NCI-H2081 (cell line): ENCODE measurements at regions not wholly inside any gene's neighbourhood (a gene's known extent, or its start where the extent isn't known, plus 50 kb on each side); places are given as distances from the start of the nearest gene placed in this dataset.

ENCODE experiments used
- DNase-seq, 2 experiments: peaks; one replicate each; lab custom pipeline; 2025; lab: John Stamatoyannopoulos, UW

- no peak for DNase-seq
Measured at GRCh38 chr12:14148489-14149270, 167.3 kb upstream of the GRIN2B start.

GRCh38 chr12:14153803-14154202, 172.4 kb upstream of the GRIN2B start:
- DNase-seq: no peak

GRCh38 chr12:14156606-14157005, 175.2 kb upstream of the GRIN2B start:
- no peak for DNase-seq

- DNase-seq: no peak
Measured at GRCh38 chr12:14157088-14157747, 175.8 kb upstream of the GRIN2B start.

- no peak for DNase-seq
Measured at GRCh38 chr12:14164266-14164665, 182.9 kb upstream of the GRIN2B start.

GRCh38 chr12:14167005-14167628, 185.7 kb upstream of the GRIN2B start:
- DNase-seq: peak; percentile 33

GRCh38 chr12:14169281-14169680, 187.9 kb upstream of the GRIN2B start:
- DNase-seq: no peak

- DNase-seq: no peak
Measured at GRCh38 chr12:14171106-14171505, 189.7 kb upstream of the GRIN2B start.

- no peak for DNase-seq
Measured at GRCh38 chr12:14175206-14175605, 190.3 kb upstream of the ATF7IP start.

- peak; percentile 72 to 82 for DNase-seq
Measured at GRCh38 chr12:14185427-14186192, 179.9 kb upstream of the ATF7IP start.

- no peak for DNase-seq
Measured at GRCh38 chr12:14186193-14186502, 179.3 kb upstream of the ATF7IP start.

- DNase-seq: no peak
Measured at GRCh38 chr12:14187002-14187401, 178.5 kb upstream of the ATF7IP start.

- no peak for DNase-seq
Measured at GRCh38 chr12:14187966-14188365, 177.5 kb upstream of the ATF7IP start.

- peak in 1 of 2 experiments; percentile 31 for DNase-seq
Measured at GRCh38 chr12:14188744-14189143, 176.7 kb upstream of the ATF7IP start.

GRCh38 chr12:14190694-14191093, 174.8 kb upstream of the ATF7IP start:
- no peak for DNase-seq

- DNase-seq: no peak
Measured at GRCh38 chr12:14191612-14192011, 173.9 kb upstream of the ATF7IP start.

- peak; percentile 61 to 91 for DNase-seq
Measured at GRCh38 chr12:14193639-14194038, 171.8 kb upstream of the ATF7IP start.

- no peak for DNase-seq
Measured at GRCh38 chr12:14194572-14194971, 170.9 kb upstream of the ATF7IP start.

GRCh38 chr12:14199455-14200198, 165.9 kb upstream of the ATF7IP start:
- DNase-seq: no peak

- DNase-seq: no peak
Measured at GRCh38 chr12:14200598-14200997, 164.9 kb upstream of the ATF7IP start.

GRCh38 chr12:14201291-14201690, 164.2 kb upstream of the ATF7IP start:
- DNase-seq: no peak
